GM18508 (cell line): ENCODE measurements at regions not wholly inside any gene's neighbourhood (a gene's known extent, or its start where the extent isn't known, plus 50 kb on each side); places are given as distances from the start of the nearest gene placed in this dataset.

Source experiments
- ATAC-seq: cut with Tn5 transposase; IDR thresholded peaks from one replicate; pipeline ENCODE4 v1.9.1; 2021; ENCODE audit warnings: moderate number of reproducible peaks; ENCODE audit not compliant: insufficient read depth, unreplicated experiment

GRCh38 chr2:58928391-58928790 lies 687.3 kb upstream of the FANCL start:
- no peak for ATAC-seq

- no peak for ATAC-seq
Measured at GRCh38 chr2:58926112-58926511, 685.0 kb upstream of the FANCL start.

GRCh38 chr2:58925676-58926081 lies 684.6 kb upstream of the FANCL start:
- ATAC-seq: no peak

- no peak for ATAC-seq
Measured at GRCh38 chr2:58923869-58924268, 682.7 kb upstream of the FANCL start.

GRCh38 chr2:58922245-58922644 lies 681.1 kb upstream of the FANCL start:
- no peak for ATAC-seq

- no peak for ATAC-seq
Measured at GRCh38 chr2:58921676-58922075, 680.6 kb upstream of the FANCL start.

GRCh38 chr2:58920001-58920400 lies 678.9 kb upstream of the FANCL start:
- ATAC-seq: no peak

- ATAC-seq: no peak
Measured at GRCh38 chr2:58919316-58919715, 678.2 kb upstream of the FANCL start.

GRCh38 chr2:58918141-58918540 lies 677.0 kb upstream of the FANCL start:
- no peak for ATAC-seq

GRCh38 chr2:58917596-58917995 lies 676.5 kb upstream of the FANCL start:
- no peak for ATAC-seq

GRCh38 chr2:58916063-58916462 lies 674.9 kb upstream of the FANCL start:
- ATAC-seq: no peak

GRCh38 chr2:58914733-58915505 lies 673.8 kb upstream of the FANCL start:
- ATAC-seq: no peak

- no peak for ATAC-seq
Measured at GRCh38 chr2:58913082-58913726, 672.1 kb upstream of the FANCL start.

- ATAC-seq: no peak
Measured at GRCh38 chr2:58911877-58912276, 670.8 kb upstream of the FANCL start.

GRCh38 chr2:58908501-58909154 lies 667.5 kb upstream of the FANCL start:
- ATAC-seq: no peak

GRCh38 chr2:58907644-58908043 lies 666.5 kb upstream of the FANCL start:
- no peak for ATAC-seq

GRCh38 chr2:58906081-58906645 lies 665.0 kb upstream of the FANCL start:
- no peak for ATAC-seq

- ATAC-seq: no peak
Measured at GRCh38 chr2:58904095-58904494, 663.0 kb upstream of the FANCL start.

GRCh38 chr2:58903427-58903826 lies 662.3 kb upstream of the FANCL start:
- no peak for ATAC-seq

GRCh38 chr2:58900246-58901027 lies 659.3 kb upstream of the FANCL start:
- ATAC-seq: no peak
